COLO668 (cell line): ENCODE measurements at regions not wholly inside any gene's neighbourhood (a gene's known extent, or its start where the extent isn't known, plus 50 kb on each side); places are given as distances from the start of the nearest gene placed in this dataset.
"Not testable (repeated sequence)": the region's sequence is repeated elsewhere in the genome, so short reads cannot be mapped to it uniquely, and the experiment has no call there.

Source experiments
- DNase-seq: peaks from one replicate; lab custom pipeline; 2025; ENCODE audit not compliant: unreplicated experiment; lab: John Stamatoyannopoulos, UW

DNA sequence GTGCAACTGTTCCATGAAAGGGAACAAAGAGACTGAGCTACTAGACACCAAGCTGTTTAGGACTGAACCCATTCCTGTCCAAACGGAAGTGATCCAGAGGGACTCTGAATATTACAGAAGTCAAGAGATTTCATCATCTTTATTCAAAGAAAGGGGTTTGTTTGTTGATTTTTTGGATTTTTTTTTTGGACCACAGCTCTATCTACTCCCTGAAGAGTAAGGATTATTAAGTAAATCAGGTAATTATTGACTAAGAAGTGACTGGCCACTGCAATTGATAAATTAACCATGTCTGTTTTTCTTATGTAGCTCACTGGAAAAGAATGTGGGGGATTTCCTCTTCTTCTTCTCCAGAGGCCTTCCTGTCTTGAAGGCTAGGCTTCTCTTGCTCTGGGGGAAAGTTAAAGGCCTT is 146.6 kb upstream of the TPM1 start:
- no peak for DNase-seq

DNA sequence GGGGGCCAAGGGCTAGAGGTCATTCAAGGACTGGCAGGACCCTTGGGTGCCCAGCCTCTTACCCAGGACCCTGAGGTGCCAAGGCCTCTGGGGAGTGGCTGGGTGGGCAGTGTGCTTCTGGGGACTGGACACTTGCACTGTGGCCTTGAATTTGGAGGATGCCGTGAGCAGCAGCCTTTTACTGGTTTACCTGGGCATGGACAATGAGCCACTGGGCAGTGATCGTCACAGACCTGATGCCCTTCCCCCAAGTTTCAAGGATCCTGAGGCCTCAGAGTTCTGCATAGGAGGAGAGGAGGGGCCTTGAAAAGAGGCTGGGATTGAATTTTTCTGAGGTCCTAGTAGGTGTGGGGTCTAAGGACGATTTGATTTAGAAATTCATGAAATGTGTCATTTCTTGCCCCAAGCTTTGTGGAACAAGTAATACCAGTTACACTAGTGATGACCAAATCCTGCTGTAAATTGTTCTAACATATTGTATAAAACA is 146.1 kb upstream of the TPM1 start:
- no peak for DNase-seq

DNA sequence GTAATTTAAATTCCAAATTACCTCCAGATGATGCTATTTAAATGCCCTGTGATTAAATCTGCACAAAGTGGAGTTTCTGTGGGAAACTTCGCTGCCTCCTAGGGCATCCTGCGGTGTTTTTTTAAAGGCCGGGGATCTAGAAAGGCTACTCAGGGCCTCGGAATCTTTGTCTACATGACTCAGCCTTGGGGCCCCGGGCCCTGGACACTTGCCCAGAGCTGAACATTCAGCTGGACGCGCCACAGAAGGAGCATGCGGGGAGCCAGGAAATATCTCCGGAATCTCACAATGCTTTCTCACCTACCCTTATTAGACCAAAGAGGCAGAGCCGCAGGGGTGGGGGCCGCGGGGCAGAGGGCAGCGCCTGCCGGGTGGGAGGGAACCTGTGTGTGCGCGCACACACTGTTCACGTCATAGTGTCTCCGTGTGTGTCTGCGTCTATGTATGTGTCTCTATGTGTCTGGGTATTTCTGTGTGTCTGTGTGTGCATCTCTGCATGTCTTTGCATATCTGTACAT is 145.5 kb upstream of the TPM1 start:
- DNase-seq, result no peak

DNA sequence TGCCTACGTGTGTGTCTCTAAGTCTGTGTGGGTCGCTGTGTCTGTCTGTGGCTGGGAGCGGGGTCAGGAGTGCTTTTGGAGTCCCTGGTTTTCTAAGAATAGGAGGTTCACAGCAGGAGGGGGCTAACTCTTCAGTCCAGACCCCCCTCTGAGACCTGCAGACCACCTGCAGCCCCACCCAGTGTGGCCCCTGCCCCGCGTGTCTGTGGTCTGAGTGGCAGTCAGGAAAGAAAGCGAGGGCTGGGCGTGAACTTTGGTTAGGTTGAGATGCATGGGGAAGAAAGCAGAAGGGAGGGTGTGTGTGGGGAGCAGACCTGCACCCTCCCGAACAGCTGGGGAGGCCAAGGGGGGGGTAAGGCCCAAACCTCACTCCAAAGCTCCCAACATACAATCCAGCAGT is 144.9 kb upstream of the TPM1 start:
- DNase-seq, result no peak

DNA sequence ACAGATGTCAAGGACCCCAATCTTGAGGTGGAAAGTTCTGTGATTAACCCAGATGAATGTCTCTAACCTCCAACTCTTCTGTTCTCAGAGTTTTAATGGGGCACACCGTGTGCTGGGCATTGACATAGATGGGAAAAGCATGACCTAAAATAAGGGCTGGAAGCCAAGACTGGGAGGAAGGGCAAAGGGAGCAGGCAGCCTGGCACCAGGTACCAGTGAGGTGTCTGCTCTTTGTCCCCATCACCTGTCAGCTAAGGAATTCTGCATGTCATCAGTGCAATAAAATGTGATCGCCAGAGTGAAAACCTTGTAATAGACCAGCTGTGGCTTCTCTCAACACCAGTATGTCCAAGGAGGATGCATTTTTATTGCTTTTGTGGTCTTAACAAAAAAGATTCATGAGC is 143.5 kb upstream of the TPM1 start:
- no peak for DNase-seq

DNA sequence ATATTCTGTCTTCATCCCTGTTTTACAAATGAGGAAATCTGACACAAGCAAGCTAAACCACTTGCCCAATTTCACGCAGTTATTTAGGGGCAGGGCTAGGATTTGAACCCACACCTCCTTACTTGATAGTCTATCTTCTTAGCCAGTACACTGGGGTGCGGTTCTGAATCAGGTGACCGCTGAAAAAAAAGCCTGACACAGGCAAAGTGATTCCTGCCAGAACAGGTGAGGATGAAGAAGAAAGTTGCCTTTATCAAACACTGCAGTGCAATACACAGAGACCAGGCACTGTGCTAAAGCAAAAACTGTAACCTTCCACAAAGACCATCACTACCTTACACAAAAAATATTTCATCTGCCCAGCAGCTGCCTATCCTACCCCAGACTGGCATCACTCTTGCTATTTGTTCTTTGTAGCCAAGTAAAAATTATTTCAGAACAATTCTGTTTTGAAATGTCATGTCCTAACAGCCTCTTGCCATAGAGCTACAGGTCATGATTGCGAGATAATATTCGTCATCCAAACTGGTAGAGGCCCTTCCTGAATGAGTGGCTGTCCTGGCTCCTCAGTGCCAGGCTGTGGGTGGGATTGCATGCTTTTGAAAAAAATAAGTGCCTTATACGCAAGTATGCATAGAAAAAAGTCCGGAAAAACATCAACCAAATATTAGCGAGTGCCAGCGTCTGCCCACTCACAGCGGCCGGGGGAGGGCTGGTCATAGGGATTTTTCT is 142.3 kb upstream of the TPM1 start:
- DNase-seq, result no peak

DNA sequence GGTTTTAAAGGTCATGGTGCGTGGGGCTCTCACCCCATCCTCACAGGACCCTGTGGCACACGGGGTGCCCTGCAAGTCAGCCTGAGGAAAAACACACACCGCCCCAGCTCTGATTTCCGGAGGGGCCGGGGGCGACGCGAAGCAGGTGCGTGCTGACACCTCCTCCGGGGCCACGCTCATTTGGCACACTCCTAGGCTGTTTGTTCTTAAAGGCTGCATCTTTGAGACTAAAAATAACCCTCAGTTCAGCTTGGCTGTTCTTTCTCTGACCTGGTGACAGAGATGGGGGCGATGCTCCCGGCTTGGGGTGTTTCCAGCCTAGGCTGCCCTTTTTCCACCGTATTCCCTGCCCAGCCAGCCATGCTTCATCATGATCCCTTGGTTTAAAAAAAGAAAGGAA is 141.5 kb upstream of the TPM1 start:
- DNase-seq, result no peak

DNA sequence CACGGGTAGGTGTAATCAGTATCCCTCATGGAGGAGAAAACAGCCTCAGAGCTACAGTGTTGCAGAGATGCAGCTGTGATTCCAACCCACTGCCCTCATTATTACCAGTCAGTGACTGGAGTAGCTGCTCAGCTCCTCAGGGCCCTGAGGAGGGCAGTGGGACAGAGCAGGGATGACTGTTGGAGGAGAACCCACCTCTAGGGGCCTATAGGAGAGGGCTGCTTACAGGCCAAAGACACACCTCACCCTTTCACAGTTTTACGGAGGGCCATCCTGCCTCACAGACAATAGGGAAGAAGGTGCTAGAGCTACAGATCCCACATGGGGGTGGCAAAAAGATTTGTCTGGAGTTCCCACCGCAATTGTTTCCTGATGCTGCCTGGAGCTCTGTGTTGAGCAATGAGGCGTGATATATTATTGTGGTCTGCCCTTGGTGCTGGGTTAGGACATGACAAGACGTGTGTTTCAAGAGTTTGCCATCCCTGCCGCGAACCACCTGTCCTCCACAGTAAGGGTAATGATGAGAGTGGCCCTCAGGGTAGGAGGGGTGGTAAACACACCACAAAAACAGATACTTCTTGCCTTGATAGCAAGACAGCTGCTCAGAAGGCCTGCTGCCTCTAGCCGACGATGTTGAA is 140.5 kb upstream of the TPM1 start:
- DNase-seq, result peak; percentile 62

DNA sequence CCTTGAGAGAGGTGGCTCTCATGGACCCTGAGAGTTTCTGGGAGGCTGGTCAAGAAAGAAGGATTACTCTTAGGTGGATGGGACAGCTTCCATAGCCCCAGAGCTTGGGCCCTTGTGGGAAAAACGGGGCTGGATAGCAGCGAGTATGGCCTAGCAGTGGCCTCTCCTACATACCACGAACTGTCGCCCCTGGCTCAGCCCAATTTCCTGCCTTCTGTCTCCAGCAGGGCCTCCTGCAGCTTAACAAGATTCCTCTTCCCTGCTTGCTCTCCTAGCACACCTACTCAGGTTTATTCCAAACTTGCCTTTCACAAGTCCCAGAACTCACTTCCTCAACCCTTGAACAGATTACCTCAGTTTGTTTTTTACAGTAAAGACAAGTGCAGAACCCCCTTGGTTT is 139.7 kb upstream of the TPM1 start:
- DNase-seq, result no peak

DNA sequence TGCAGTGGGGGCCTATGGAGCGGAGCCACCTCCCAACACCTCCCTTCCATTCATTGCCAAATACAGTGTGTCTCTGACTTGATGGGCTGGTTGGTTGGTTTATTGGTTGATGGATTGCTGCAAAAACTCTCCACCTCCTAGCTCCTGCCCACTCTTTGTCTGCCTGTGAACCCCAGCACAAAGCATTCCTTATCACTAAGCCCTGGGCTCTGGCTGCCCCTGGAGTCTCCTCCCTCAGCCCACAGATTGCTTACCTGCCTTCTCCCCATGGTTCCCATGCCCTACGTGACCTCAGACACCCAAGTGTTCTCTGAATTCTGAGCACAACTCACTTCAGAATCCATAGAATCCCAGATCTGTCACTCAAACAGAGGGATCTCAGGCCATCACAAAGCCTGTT is 139.1 kb upstream of the TPM1 start:
- DNase-seq, result no peak

DNA sequence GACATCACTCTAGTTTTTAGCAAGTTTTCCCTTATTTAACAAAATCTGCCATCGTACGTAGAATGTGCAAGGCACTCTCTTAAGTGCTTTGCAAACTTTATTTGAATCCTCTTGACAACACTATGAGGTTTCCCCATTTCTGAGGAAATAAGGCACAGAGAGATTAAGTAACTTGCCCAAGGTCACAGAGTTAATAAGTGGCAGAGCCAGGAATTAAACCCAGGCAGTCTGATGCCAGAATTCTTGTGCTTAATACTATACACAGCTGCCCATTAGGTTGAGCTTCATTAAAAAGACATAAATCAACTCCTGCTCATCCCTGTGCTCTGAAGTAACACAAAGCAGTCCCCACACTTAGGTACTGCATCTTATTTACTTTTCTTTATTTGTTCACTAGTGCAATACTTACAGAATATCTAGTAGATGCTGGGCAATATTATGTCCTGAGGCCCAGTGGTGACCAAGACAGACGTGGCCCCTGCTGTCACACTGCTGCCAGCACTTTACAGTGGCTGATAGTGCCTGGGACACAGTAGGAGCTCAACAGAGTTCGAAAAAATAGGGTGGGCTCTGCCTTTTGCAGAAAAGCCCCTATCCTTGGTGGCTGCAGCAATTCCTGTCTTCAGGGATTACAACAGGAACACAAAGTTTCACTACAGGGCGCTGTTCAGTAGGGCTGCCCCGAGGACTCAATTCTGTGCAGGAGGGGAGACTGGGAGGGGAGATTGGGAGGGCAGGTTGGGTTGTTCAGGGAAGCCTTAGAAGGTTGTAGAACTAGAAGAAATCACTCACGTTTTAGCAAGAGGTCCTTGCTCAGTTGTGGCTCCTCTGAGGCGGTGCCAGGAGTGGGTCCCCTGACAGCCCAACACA is 138.3 kb upstream of the TPM1 start:
- DNase-seq, result no peak

DNA sequence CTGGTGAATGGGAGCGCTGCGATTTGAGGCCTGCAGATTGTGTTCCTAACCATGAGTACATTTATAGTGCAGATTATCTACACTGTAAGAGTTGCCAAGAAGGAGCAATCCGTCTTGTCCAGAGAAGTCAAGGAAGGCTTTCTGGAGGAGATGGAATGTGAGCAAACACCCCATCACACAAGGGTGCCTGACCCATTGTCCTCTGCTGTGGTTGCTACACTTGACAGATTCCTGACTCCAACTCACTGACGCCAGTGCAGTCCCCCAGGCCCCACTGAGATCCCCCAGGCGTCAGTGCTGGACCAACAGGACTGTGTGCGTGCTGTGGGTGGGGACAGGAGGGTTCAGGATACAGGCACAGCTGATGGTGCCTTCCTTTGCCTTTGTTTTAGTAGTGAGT is 135.9 kb upstream of the TPM1 start:
- DNase-seq, result no peak

DNA sequence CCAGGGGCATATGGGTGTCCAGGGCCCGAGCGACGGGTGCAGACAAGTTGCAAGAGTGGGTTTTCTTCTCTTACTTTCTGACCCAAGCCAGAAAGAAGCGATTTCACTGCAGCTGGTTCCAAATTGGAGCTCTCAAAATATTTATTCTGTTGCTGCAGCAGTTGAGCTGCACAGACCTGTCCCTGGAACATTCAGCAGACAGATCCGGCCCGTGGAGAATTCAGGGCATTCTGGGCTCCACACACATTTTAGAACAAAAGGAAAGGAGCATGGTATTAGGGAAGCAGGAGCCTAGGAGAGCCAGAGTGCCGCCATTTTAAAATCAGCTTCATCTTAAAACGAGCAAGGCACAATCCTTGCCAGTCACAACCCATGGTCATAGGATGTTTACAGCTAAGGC is 135.3 kb upstream of the TPM1 start:
- DNase-seq, result no peak

DNA sequence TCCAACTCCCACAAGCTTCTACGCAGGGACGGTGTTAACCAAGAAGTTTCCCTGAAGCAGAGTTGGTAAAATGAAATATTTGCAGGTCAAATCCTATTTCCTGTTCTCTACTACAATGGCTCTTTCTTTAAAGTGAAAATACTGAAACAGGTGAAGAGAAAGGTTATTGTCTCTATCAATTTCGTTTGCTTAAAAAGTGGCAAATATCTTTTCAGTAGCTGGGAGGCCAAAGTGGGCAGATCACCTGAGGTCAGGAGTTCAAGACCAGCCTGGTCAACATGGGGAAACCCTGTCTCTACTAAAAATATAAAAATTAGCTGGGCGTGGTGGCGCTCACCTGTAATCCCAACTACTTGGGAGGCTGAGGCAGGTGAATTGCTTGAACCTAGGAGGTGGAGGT is 134.2 kb upstream of the TPM1 start:
- not testable (repeated sequence) for DNase-seq

DNA sequence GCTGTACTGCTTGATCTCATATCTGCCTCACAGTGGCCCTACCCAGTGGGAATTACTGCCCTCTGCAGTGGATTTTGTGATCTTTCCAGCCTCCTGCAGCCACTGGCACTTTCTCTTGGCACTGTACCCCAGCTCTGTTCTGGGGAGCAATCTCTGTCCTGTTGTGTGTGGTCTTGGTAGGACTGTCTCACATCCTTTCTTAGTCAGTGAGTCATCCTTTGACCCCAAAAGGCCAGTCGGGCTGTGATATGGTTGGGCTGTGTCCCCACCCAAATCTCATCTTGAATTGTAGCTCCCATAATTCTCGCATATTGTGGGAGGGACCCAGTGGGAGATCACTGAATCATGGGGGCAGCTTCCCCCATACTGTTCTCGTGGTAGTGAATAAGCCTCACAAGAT is 133.3 kb upstream of the TPM1 start:
- DNase-seq, result no peak

DNA sequence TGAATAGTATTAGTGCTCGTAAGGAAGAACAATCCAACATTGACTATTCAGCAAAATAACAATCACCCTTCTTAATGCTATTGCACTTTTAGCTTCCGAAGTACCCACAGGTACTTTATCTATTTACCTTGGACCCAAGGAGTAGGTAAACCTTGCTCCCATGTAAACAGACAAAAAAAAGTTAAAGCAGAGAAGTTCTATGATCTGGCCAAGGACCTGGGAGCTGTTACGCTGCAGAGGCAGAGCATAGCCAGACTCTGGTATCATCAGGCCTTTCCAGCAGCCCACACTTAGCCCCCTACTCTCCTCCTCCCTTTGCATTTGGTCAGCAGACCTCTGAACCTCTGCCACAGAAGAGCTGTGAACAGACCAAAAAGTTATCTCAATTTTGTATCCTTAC is 130.3 kb upstream of the TPM1 start:
- no peak for DNase-seq

DNA sequence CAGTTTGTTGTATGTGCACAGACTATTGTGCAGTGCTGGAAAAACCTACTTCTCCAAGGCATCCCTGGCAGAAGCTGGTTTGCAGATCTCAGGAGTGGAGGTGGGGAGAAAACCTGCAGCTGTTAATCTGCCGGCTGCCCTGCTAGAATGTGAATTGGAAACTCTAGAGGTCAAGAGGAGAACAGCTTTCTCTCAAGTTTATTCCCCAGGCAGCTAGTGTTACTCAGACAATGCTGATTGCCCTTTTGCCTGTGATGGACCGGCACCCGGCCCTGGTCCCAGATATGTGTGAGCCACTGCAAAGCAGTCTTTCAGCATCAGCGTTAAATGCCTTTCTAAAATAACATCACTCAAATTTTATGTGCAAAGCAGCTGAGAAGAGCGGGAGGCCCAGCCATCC is 129.7 kb upstream of the TPM1 start:
- no peak for DNase-seq

DNA sequence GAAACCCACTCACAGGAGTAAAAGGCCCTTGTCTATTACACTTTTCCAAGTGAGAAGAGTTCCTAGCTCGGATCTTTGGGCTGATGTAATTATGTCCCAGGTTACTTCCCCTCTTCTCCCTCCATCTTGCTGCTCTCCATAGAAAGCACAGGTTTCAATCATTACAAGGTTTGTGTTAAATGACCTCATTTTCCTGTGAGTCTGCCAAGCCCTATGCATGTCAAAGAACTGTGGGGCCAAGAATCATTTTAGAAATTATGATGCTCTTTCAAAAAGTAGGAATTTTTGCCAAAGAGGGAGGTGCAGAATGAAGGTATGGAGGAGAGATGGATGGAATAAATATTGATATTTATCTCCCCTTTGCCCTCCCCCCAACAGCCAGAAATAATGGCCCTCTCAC is 129.3 kb upstream of the TPM1 start:
- no peak for DNase-seq

DNA sequence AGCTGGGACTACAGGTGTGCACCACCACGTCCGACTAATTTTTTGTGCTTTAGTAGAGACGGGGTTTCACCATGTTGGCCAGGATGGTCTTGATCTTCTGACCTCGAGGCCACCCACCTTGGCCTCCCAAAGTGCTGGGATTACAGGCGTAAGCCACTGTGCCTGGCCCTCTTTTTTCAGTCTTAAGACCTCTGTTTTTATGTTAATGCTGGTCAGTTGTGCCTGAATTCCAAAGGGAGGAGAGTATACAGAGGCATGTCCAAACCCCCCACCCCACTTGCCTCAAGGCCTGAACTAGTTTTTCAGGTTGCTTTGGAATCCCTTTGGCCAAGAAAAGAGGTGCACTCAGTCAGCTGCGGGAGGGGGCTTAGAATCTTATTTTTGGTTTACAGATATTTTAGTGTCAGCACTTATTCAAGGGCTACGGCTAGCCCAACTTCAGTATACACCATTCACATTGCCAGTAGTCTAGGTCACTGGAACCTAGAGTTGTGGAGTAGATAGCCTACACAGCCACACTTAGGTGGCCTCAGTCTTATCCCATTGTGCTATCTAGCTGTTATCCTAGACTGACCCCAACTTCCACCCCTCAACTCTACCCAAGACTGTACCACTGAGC is 128.0 kb upstream of the TPM1 start:
- DNase-seq, result no peak

DNA sequence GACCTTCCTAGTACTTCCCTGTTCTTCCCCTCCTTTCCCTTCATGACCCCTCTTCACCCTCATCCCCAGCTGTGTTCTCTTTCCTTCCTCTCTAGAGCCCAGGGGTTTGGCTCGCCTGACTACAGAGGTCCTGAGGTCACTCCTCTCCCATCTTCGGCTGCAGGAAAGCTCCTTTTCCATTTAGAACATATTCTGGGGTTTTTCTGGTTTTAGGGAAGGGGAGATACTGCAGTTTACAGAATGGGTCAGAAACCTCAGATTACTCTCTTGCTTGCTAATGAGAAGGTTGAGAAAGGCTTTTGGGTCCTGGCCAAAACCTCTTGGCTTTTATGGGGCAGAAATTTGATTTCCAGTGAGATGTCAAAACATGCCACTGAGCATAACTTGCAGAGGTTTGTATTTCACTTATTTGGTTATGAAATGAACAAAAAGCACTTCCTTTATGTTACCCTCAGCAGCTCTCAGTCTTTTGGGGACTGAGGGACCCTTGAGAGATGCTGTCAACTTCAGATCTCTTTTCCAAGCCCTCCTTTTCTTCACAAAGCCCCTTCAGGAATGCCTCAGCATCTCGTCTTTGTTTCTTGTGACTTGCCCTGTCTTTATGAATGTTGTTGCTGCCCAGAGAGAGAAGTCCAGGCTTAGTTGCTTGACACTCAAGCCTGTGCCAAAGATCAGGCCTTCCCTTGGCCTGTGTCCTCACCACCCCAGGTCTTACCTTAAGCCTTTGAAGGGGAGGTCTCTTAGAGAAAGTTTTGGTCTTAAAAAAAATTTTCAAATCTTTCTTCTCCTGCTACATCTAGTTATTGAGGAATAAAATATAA is 121.7 kb upstream of the TPM1 start:
- DNase-seq, result no peak
